Osteocyte (in vitro differentiated cells): ENCODE measurements at regions not wholly inside any gene's neighbourhood (a gene's known extent, or its start where the extent isn't known, plus 50 kb on each side); places are given as distances from the start of the nearest gene placed in this dataset.

ENCODE experiments used
- DNase-seq: peaks from one replicate; pipeline ENCODE4 v3.0.0; 2021; ENCODE audit warnings: mixed read lengths; ENCODE audit not compliant: unreplicated experiment; ENCODE audit errors: extremely low spot score
- H3K27ac Mint-ChIP-seq: one replicate; pipeline ENCODE4 v1.8.0; 2021; ENCODE audit warnings: mild to moderate bottlenecking, mixed read lengths; ENCODE audit not compliant: unreplicated experiment
- H3K27me3 Mint-ChIP-seq: one replicate; pipeline ENCODE4 v1.8.0; 2021; ENCODE audit warnings: mixed read lengths; ENCODE audit not compliant: unreplicated experiment
- H3K36me3 Mint-ChIP-seq: one replicate; pipeline ENCODE4 v1.8.0; 2021; ENCODE audit warnings: mixed read lengths; ENCODE audit not compliant: unreplicated experiment
- H3K4me1 Mint-ChIP-seq: one replicate; pipeline ENCODE4 v1.8.0; 2021; ENCODE audit warnings: mixed read lengths; ENCODE audit not compliant: unreplicated experiment
- H3K4me3 Mint-ChIP-seq: one replicate; pipeline ENCODE4 v1.8.0; 2021; ENCODE audit warnings: mild to moderate bottlenecking, moderate library complexity, mixed read lengths; ENCODE audit not compliant: unreplicated experiment
- H3K9me3 Mint-ChIP-seq: one replicate; pipeline ENCODE4 v1.8.0; 2021; ENCODE audit warnings: mixed read lengths; ENCODE audit not compliant: unreplicated experiment
- TF ChIP-seq, protein P1 (sequence below): fragments of 200-600 bp; sonication (generic); IDR thresholded peaks from 2 replicates; pipeline ENCODE4 v1.5.0; 2021; ENCODE audit warnings: antibody characterized with exemption, mild to moderate bottlenecking, moderate library complexity

- Mint-ChIP-seq H3K36me3 (no peaks in the 10 kb centered on the region), H3K27me3 (no peaks in the 10 kb centered on the region), H3K4me3 (no peak overlapping the region), H3K27ac (no peak overlapping the region), H3K4me1 (peaks cover 42% of the 10 kb centered on the region), H3K9me3 (peaks cover 7% of the 10 kb centered on the region)
- no peak for DNase-seq
- TF ChIP-seq, protein P1, sequence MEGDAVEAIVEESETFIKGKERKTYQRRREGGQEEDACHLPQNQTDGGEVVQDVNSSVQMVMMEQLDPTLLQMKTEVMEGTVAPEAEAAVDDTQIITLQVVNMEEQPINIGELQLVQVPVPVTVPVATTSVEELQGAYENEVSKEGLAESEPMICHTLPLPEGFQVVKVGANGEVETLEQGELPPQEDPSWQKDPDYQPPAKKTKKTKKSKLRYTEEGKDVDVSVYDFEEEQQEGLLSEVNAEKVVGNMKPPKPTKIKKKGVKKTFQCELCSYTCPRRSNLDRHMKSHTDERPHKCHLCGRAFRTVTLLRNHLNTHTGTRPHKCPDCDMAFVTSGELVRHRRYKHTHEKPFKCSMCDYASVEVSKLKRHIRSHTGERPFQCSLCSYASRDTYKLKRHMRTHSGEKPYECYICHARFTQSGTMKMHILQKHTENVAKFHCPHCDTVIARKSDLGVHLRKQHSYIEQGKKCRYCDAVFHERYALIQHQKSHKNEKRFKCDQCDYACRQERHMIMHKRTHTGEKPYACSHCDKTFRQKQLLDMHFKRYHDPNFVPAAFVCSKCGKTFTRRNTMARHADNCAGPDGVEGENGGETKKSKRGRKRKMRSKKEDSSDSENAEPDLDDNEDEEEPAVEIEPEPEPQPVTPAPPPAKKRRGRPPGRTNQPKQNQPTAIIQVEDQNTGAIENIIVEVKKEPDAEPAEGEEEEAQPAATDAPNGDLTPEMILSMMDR: no peak
Measured at GRCh38 chr13:97106323-97106722, 112.0 kb upstream of the OXGR1 start.

GRCh38 chr13:97107815-97108529 lies 113.7 kb upstream of the OXGR1 start:
- no peaks in the 10 kb centered on the region for H3K36me3 Mint-ChIP-seq
- H3K9me3 Mint-ChIP-seq: peaks cover 5% of the 10 kb centered on the region
- DNase-seq: no peak
- TF ChIP-seq, protein P1: no peak
- peak overlapping the region; percentile 3 for H3K27ac Mint-ChIP-seq
- peaks cover 58% of the 10 kb centered on the region for H3K4me1 Mint-ChIP-seq
- H3K4me3 Mint-ChIP-seq: no peak overlapping the region
- no peaks in the 10 kb centered on the region for H3K27me3 Mint-ChIP-seq

- DNase-seq: no peak
- Mint-ChIP-seq H3K9me3 (peaks cover 5% of the 10 kb centered on the region), H3K4me1 (peaks cover 64% of the 10 kb centered on the region)
Measured at GRCh38 chr13:97108530-97108900, 113.6 kb upstream of the MBNL2 start.

DNA sequence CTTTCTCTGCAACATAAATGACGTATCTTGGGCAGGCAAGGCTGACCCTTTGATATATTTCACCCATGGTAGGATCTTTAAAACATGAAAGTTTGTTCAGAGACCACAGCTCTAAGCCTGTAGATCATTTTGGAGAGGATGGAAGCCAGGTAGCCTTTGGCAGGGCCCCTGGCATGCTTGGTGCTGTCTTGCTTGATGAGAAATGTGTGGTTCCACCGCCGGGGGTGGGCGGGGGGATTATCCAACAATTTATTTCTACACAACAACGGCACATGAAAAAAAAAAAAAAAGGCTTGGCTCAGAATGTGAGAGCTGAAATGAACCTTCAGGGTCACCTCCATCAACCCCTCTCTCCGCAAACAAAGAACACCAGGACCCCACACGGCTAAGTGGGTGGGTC lies 112.9 kb upstream of the MBNL2 start:
- H3K4me1 Mint-ChIP-seq: peaks cover 68% of the 10 kb centered on the region
- H3K36me3 Mint-ChIP-seq: no peaks in the 10 kb centered on the region
- no peaks in the 10 kb centered on the region for H3K9me3 Mint-ChIP-seq
- H3K27ac Mint-ChIP-seq: no peak overlapping the region
- no peak for DNase-seq
- no peaks in the 10 kb centered on the region for H3K27me3 Mint-ChIP-seq
- no peak overlapping the region for H3K4me3 Mint-ChIP-seq
- TF ChIP-seq, protein P1: no peak

More at GRCh38 chr13:97108530-97108900, 113.6 kb upstream of the MBNL2 start:
- no peaks in the 10 kb centered on the region for H3K27me3 Mint-ChIP-seq
- TF ChIP-seq, protein P1: no peak
- H3K27ac Mint-ChIP-seq: peak overlapping the region; percentile 3
- H3K36me3 Mint-ChIP-seq: no peaks in the 10 kb centered on the region
- no peak overlapping the region for H3K4me3 Mint-ChIP-seq

DNA sequence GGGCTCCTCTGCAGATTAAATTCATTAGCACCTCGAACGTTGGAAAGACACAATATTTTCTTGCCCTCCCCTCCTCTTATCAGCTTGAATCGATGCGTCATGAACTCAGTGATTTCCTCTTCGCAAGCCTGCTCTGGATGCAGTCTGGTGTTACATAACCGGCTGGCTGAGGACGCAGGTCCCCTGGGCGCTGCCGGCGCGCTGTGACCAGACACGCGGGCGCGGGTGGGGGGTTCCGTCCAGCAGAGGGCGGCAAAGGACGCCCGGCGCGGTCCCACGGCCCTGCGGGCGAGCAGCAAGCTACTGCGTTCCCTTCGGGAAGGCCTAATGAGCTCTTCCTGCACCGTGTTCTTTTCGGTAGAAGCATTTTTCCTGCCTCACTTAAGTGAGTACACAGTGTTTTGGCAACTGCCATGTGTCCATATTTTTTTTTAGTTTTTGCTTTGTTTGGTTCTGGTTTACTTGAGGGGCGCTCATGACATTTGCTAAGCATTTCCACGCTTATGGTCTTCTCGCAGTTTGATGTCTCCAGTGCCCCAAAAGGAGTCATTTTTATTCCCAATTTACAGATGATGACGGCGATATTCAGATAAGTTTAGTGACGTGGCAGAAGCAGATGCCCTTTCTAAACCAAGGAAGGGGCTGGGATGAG lies 112.2 kb upstream of the MBNL2 start:
- peak overlapping the region; percentile 51 for H3K4me3 Mint-ChIP-seq
- peaks cover 73% of the 10 kb centered on the region for H3K4me1 Mint-ChIP-seq
- H3K36me3 Mint-ChIP-seq: no peaks in the 10 kb centered on the region
- TF ChIP-seq, protein P1: peak; percentile 100
- no peak overlapping the region for H3K27ac Mint-ChIP-seq
- peak; percentile 95 for DNase-seq
- no peaks in the 10 kb centered on the region for H3K27me3 Mint-ChIP-seq
- no peaks in the 10 kb centered on the region for H3K9me3 Mint-ChIP-seq
